K562 (cell line): ENCODE measurements at regions not wholly inside any gene's neighbourhood (a gene's known extent, or its start where the extent isn't known, plus 50 kb on each side); places are given as distances from the start of the nearest gene placed in this dataset.

Experiments
- BRF1 ChIP-seq: IDR thresholded peaks from 3 replicates; pipeline ENCODE4 v1.6.1; 2011; ENCODE audit warnings: borderline replicate concordance, mild to moderate bottlenecking; ENCODE audit not compliant: insufficient read length; ENCODE audit errors: extremely low read depth
- CHD7 ChIP-seq: fragments of 200-600 bp; sonication (generic); IDR thresholded peaks from one replicate; pipeline ENCODE4 v1.6.1; 2012; ENCODE audit warnings: mild to moderate bottlenecking, low read depth, low read length, inconsistent platforms
- MCM5 ChIP-seq: fragments of 450-650 bp; IDR thresholded peaks from 2 replicates; pipeline ENCODE4 v1.6.1; 2016; ENCODE audit warnings: low read depth
- POLR2G ChIP-seq: fragments of 200-400 bp; formaldehyde crosslinking; IDR thresholded peaks from 2 replicates; pipeline ENCODE4 v1.6.1; 2017; ENCODE audit warnings: low read depth, mild to moderate bottlenecking, antibody characterized with exemption, low read length, moderate library complexity
- PREB ChIP-seq: sonication (generic); formaldehyde crosslinking; IDR thresholded peaks from 2 replicates; pipeline ENCODE4 v1.8.1; 2023; ENCODE audit warnings: mild to moderate bottlenecking, missing genetic modification reagents
- SP2 ChIP-seq: IDR thresholded peaks from 2 replicates; pipeline ENCODE4 v1.6.1; 2011; ENCODE audit warnings: mild to moderate bottlenecking, low read depth, low read length, moderate library complexity; ENCODE audit not compliant: poor library complexity, severe bottlenecking; ENCODE audit errors: extremely low read depth
- XRCC3 ChIP-seq: fragments of 450-650 bp; IDR thresholded peaks from 2 replicates; pipeline ENCODE4 v1.6.1; 2017; ENCODE audit warnings: mild to moderate bottlenecking, moderate library complexity
- ZNF76 ChIP-seq: fragments of 250-450 bp; sonication (Bioruptor Pico); IDR thresholded peaks from 2 replicates; pipeline ENCODE4 v1.4.0; 2020; ENCODE audit warnings: mild to moderate bottlenecking, moderate library complexity, borderline replicate concordance
- ZZZ3 ChIP-seq: fragments of 450-650 bp; IDR thresholded peaks from 2 replicates; pipeline ENCODE4 v1.6.1; 2016; ENCODE audit warnings: antibody characterized with exemption, mild to moderate bottlenecking, moderate library complexity

GRCh38 chr17:70379945-70380344, 210.6 kb downstream of the KCNJ2 start (continued):
- TF ChIP-seq XRCC3, result no peak
- no peak for TF ChIP-seq CHD7
- no peak for TF ChIP-seq ZNF76
- no peak for TF ChIP-seq POLR2G
- no peak for TF ChIP-seq SP2
- TF ChIP-seq BRF1, result no peak
- no peak for TF ChIP-seq ZZZ3
- no peak for TF ChIP-seq MCM5
- TF ChIP-seq PREB (CRISPR knock-in tag), result no peak
